Fibroblast of the conjunctiva (primary cell): ENCODE measurements at regions not wholly inside any gene's neighbourhood (a gene's known extent, or its start where the extent isn't known, plus 50 kb on each side); places are given as distances from the start of the nearest gene placed in this dataset.
A peak's percentile ranks its signal among the peaks of the same experiment; 100 is the strongest.
"Not testable (repeated sequence)": the region's sequence is repeated elsewhere in the genome, so short reads cannot be mapped to it uniquely, and the experiment has no call there.

Source experiments
- DNase-seq: peaks from one replicate; pipeline ENCODE4 v3.0.0-alpha.2; 2010; ENCODE audit warnings: low read depth

GRCh38 chr1:96596226-96596922 is 125.2 kb upstream of the PTBP2 start:
- DNase-seq, result no peak

- DNase-seq, result no peak
Observed at GRCh38 chr1:96597218-96597617, 124.4 kb upstream of the PTBP2 start.

- DNase-seq, result no peak
Observed at GRCh38 chr1:96598416-96599168, 123.0 kb upstream of the PTBP2 start.

GRCh38 chr1:96604620-96605019 is 117.0 kb upstream of the PTBP2 start:
- DNase-seq, result not testable (repeated sequence)

- not testable (repeated sequence) for DNase-seq
Observed at GRCh38 chr1:96617375-96617774, 104.2 kb upstream of the PTBP2 start.

GRCh38 chr1:96632045-96632664 is 89.4 kb upstream of the PTBP2 start:
- no peak for DNase-seq

GRCh38 chr1:96633695-96634094 is 87.9 kb upstream of the PTBP2 start:
- DNase-seq, result no peak

GRCh38 chr1:96634883-96635282 is 86.7 kb upstream of the PTBP2 start:
- DNase-seq, result no peak

GRCh38 chr1:96641282-96641681 is 80.3 kb upstream of the PTBP2 start:
- DNase-seq, result peak; percentile 27

- DNase-seq, result no peak
Observed at GRCh38 chr1:96643519-96643918, 78.1 kb upstream of the PTBP2 start.

- no peak for DNase-seq
Observed at GRCh38 chr1:96649301-96649700, 72.3 kb upstream of the PTBP2 start.

GRCh38 chr1:96651517-96651916 is 70.1 kb upstream of the PTBP2 start:
- no peak for DNase-seq

GRCh38 chr1:96660051-96660450 is 61.5 kb upstream of the PTBP2 start:
- DNase-seq, result no peak

GRCh38 chr1:96660503-96660902 is 61.1 kb upstream of the PTBP2 start:
- no peak for DNase-seq
